ENCODE measurements at regions not wholly inside any gene's neighbourhood (a gene's known extent, or its start where the extent isn't known, plus 50 kb on each side); places are given as distances from the start of the nearest gene placed in this dataset.
"Not testable (repeated sequence)": the region's sequence is repeated elsewhere in the genome, so short reads cannot be mapped to it uniquely, and the experiment has no call there.

GRCh38 chr4:155038459-155038858, 170.0 kb upstream of the NPY2R start:
- intact Hi-C loops (cut with DNase I; ENCODE audit: low total_unique reads), result loop anchor here (10.0 kb wide), 1 partner anchor 754 kb away; no protein-coding TSS in a partner anchor
- H3K27ac ChIP-seq, result peak overlapping the region in 1 of 4 donors; percentile 32
- no peak overlapping the region for H3K4me3 ChIP-seq
- no peak for DNase-seq
- H3K9me3 ChIP-seq, result no peaks in the 10 kb centered on the region
- in situ Hi-C loops (cut with MboI; ENCODE audit: low pct_ligation_motif_present in 1 of 4, low pct_unique_long_range_greater_than_20kb in 1 of 4, low sequenced_read_pairs in 3 of 4), result no loop called here
- H3K27me3 ChIP-seq, result no peaks in the 10 kb centered on the region
- H3K36me3 ChIP-seq, result no peaks in the 10 kb centered on the region
- peaks cover 0 to 28% (median 11%) of the 10 kb centered on the region in 4 donors for H3K4me1 ChIP-seq
- no peak for TF ChIP-seq CTCF (IDR thresholded peaks at IDR 0.05)
- no peak for TF ChIP-seq POLR2AphosphoS5 (IDR thresholded peaks at IDR 0.05)
- no peak for TF ChIP-seq POLR2A (IDR thresholded peaks at IDR 0.05)
- no peak for TF ChIP-seq EP300 (IDR thresholded peaks at IDR 0.05; ENCODE audit: low read depth)
- 35% methylated on average over 1 of the region's 1 CpG for WGBS, 2 donors (ENCODE audit: low coverage in 1 of 2)

GRCh38 chr4:155039162-155039561, 169.3 kb upstream of the NPY2R start:
- in situ Hi-C loops (cut with MboI; ENCODE audit: low pct_ligation_motif_present in 1 of 4, low pct_unique_long_range_greater_than_20kb in 1 of 4, low sequenced_read_pairs in 3 of 4), result no loop called here
- TF ChIP-seq POLR2AphosphoS5 (IDR thresholded peaks at IDR 0.05) (no peak), EP300 (IDR thresholded peaks at IDR 0.05; ENCODE audit: low read depth) (no peak), CTCF (IDR thresholded peaks at IDR 0.05) (no peak), POLR2A (IDR thresholded peaks at IDR 0.05) (no peak)
- intact Hi-C loops (cut with DNase I; ENCODE audit: low total_unique reads), result loop anchor here (10.0 kb wide), 1 partner anchor 754 kb away; no protein-coding TSS in a partner anchor

GRCh38 chr4:155040031-155040430, 168.4 kb upstream of the NPY2R start:
- Histone ChIP-seq H3K4me3 (no peak overlapping the region), H3K4me1 (peaks cover 0 to 28% (median 11%) of the 10 kb centered on the region in 4 donors), H3K9me3 (no peaks in the 10 kb centered on the region), H3K36me3 (no peaks in the 10 kb centered on the region), H3K27ac (no peak overlapping the region), H3K27me3 (no peaks in the 10 kb centered on the region)
- WGBS, 2 donors (ENCODE audit: low coverage in 1 of 2), result 66% methylated on average over 3 of the region's 3 CpGs; no CpG with 5 or more reads in 1 of the 2 donors
- in situ Hi-C loops (cut with MboI; ENCODE audit: low pct_ligation_motif_present in 1 of 4, low pct_unique_long_range_greater_than_20kb in 1 of 4, low sequenced_read_pairs in 3 of 4) (no loop called here), intact Hi-C loops (cut with DNase I; ENCODE audit: low total_unique reads) (no loop called here)
- TF ChIP-seq POLR2A (IDR thresholded peaks at IDR 0.05), result no peak
- TF ChIP-seq EP300 (IDR thresholded peaks at IDR 0.05; ENCODE audit: low read depth), result no peak
- TF ChIP-seq POLR2AphosphoS5 (IDR thresholded peaks at IDR 0.05), result no peak
- TF ChIP-seq CTCF (IDR thresholded peaks at IDR 0.05), result no peak
- peak; percentile 8 for DNase-seq

More at GRCh38 chr4:155039162-155039561, 169.3 kb upstream of the NPY2R start:
- H3K4me1 ChIP-seq, result peaks cover 0 to 28% (median 11%) of the 10 kb centered on the region in 4 donors
- no peaks in the 10 kb centered on the region for H3K36me3 ChIP-seq
- no peak overlapping the region for H3K27ac ChIP-seq
- H3K4me3 ChIP-seq, result no peak overlapping the region
- DNase-seq, result no peak
- no peaks in the 10 kb centered on the region for H3K27me3 ChIP-seq
- no peaks in the 10 kb centered on the region for H3K9me3 ChIP-seq

GRCh38 chr4:155042014-155042413, 166.4 kb upstream of the NPY2R start:
- H3K36me3 ChIP-seq, result no peaks in the 10 kb centered on the region
- H3K27ac ChIP-seq, result peak overlapping the region in 1 of 4 donors; percentile 11
- TF ChIP-seq POLR2AphosphoS5 (IDR thresholded peaks at IDR 0.05) (no peak), CTCF (IDR thresholded peaks at IDR 0.05) (no peak), EP300 (IDR thresholded peaks at IDR 0.05; ENCODE audit: low read depth) (no peak), POLR2A (IDR thresholded peaks at IDR 0.05) (no peak)
- no peak for DNase-seq
- intact Hi-C loops (cut with DNase I; ENCODE audit: low total_unique reads), result no loop called here
- no peaks in the 10 kb centered on the region for H3K27me3 ChIP-seq
- H3K4me1 ChIP-seq, result peaks cover 0 to 28% (median 11%) of the 10 kb centered on the region in 4 donors
- WGBS, 2 donors (ENCODE audit: low coverage in 1 of 2), result 37 to 38% methylated on average over 2 of the region's 2 CpGs
- H3K9me3 ChIP-seq, result no peaks in the 10 kb centered on the region
- in situ Hi-C loops (cut with MboI; ENCODE audit: low pct_ligation_motif_present in 1 of 4, low pct_unique_long_range_greater_than_20kb in 1 of 4, low sequenced_read_pairs in 3 of 4), result no loop called here
- no peak overlapping the region for H3K4me3 ChIP-seq

- H3K4me3 ChIP-seq; H3K36me3 ChIP-seq; H3K27ac ChIP-seq; DNase-seq; H3K9me3 ChIP-seq; intact Hi-C loops (cut with DNase I; ENCODE audit: low total_unique reads); H3K27me3 ChIP-seq; in situ Hi-C loops (cut with MboI; ENCODE audit: low pct_ligation_motif_present in 1 of 4, low pct_unique_long_range_greater_than_20kb in 1 of 4, low sequenced_read_pairs in 3 of 4): not testable (repeated sequence)
- 98% methylated on average over 15 of the region's 22 CpGs; no CpG with 5 or more reads in 1 of the 2 donors for WGBS, 2 donors (ENCODE audit: low coverage in 1 of 2)
- peaks cover 0 to 14% (median 5%) of the 10 kb centered on the region in 4 donors for H3K4me1 ChIP-seq
Observed at GRCh38 chr4:155044251-155044650, 164.2 kb upstream of the NPY2R start.
